ENCODE measurements at regions not wholly inside any gene's neighbourhood (a gene's known extent, or its start where the extent isn't known, plus 50 kb on each side); places are given as distances from the start of the nearest gene placed in this dataset.
"Not testable (repeated sequence)": the region's sequence is repeated elsewhere in the genome, so short reads cannot be mapped to it uniquely, and the experiment has no call there.

GRCh38 chr12:34097213-34097612, 74.9 kb downstream of the ALG10 start:
- H3K27me3 ChIP-seq (ENCODE audit: control insufficient read depth, insufficient read depth, low read length), result no peaks in the 10 kb centered on the region
- no peaks in the 10 kb centered on the region for H3K4me1 ChIP-seq (ENCODE audit: control insufficient read depth, insufficient read depth, low read length)
- H3K4me3 ChIP-seq (ENCODE audit: low read depth, low read length), result no peak overlapping the region
- no peaks in the 10 kb centered on the region for H3K36me3 ChIP-seq (ENCODE audit: control insufficient read depth, insufficient read depth, low read length)
- peaks cover 26% of the 10 kb centered on the region; the same call in 1 of the 2 replicates for H3K9me3 ChIP-seq (ENCODE audit: control insufficient read depth, insufficient read depth, low read depth, low read length)
- H3K27ac ChIP-seq (ENCODE audit: low read depth, low read length), result no peak overlapping the region
- H3K9ac ChIP-seq (ENCODE audit: low read length), result no peak overlapping the region

GRCh38 chr12:34105392-34105933, 83.2 kb downstream of the ALG10 start:
- H3K9me3 ChIP-seq (ENCODE audit: control insufficient read depth, insufficient read depth, low read depth, low read length), result peaks cover 60% of the 10 kb centered on the region; the same call in 1 of the 2 replicates

DNA sequence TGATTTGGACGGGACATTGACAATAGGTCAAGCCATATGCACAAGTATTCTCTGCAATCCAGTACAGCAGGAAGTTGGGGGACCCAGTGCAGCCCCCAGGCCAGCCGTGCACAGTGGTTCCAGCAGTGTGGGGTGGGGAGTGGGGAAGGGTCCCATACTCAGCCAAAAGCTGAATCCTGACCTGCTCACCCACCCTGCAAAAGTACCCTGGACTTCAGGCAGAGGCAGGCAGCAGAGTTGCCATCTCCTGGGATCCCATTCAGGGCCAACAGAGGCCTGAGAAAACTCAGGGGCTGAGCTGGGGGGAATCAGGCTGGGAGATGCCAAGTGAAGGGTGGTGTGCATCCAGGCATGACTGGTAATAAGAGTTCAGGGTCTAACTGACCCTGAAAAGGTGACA, 83.9 kb downstream of the ALG10 start:
- Histone ChIP-seq H3K9ac (ENCODE audit: low read length) (no peak overlapping the region), H3K27me3 (ENCODE audit: control insufficient read depth, insufficient read depth, low read length) (no peaks in the 10 kb centered on the region), H3K36me3 (ENCODE audit: control insufficient read depth, insufficient read depth, low read length) (no peaks in the 10 kb centered on the region), H3K4me1 (ENCODE audit: control insufficient read depth, insufficient read depth, low read length) (no peaks in the 10 kb centered on the region), H3K4me3 (ENCODE audit: low read depth, low read length) (no peak overlapping the region), H3K9me3 (ENCODE audit: control insufficient read depth, insufficient read depth, low read depth, low read length) (peaks cover 61% of the 10 kb centered on the region; the same call in 1 of the 2 replicates), H3K27ac (ENCODE audit: low read depth, low read length) (no peak overlapping the region)

More at GRCh38 chr12:34105392-34105933, 83.2 kb downstream of the ALG10 start:
- no peak overlapping the region for H3K9ac ChIP-seq (ENCODE audit: low read length)
- no peaks in the 10 kb centered on the region for H3K4me1 ChIP-seq (ENCODE audit: control insufficient read depth, insufficient read depth, low read length)
- no peak overlapping the region for H3K27ac ChIP-seq (ENCODE audit: low read depth, low read length)
- no peaks in the 10 kb centered on the region for H3K27me3 ChIP-seq (ENCODE audit: control insufficient read depth, insufficient read depth, low read length)
- H3K4me3 ChIP-seq (ENCODE audit: low read depth, low read length), result no peak overlapping the region
- H3K36me3 ChIP-seq (ENCODE audit: control insufficient read depth, insufficient read depth, low read length), result no peaks in the 10 kb centered on the region

- Histone ChIP-seq H3K36me3 (ENCODE audit: control insufficient read depth, insufficient read depth, low read length) (no peaks in the 10 kb centered on the region), H3K9ac (ENCODE audit: low read length) (no peak overlapping the region), H3K9me3 (ENCODE audit: control insufficient read depth, insufficient read depth, low read depth, low read length) (peaks cover 56% of the 10 kb centered on the region; the same call in 1 of the 2 replicates), H3K4me3 (ENCODE audit: low read depth, low read length) (no peak overlapping the region), H3K4me1 (ENCODE audit: control insufficient read depth, insufficient read depth, low read length) (no peaks in the 10 kb centered on the region), H3K27ac (ENCODE audit: low read depth, low read length) (no peak overlapping the region), H3K27me3 (ENCODE audit: control insufficient read depth, insufficient read depth, low read length) (no peaks in the 10 kb centered on the region)
These were observed 84.7 kb downstream of the ALG10 start for GRCh38 chr12:34107016-34107415.

- Histone ChIP-seq H3K36me3 (ENCODE audit: control insufficient read depth, insufficient read depth, low read length) (no peaks in the 10 kb centered on the region), H3K9me3 (ENCODE audit: control insufficient read depth, insufficient read depth, low read depth, low read length) (peaks cover 54% of the 10 kb centered on the region; the same call in 1 of the 2 replicates), H3K27ac (ENCODE audit: low read depth, low read length) (no peak overlapping the region), H3K4me3 (ENCODE audit: low read depth, low read length) (no peak overlapping the region), H3K4me1 (ENCODE audit: control insufficient read depth, insufficient read depth, low read length) (no peaks in the 10 kb centered on the region), H3K9ac (ENCODE audit: low read length) (no peak overlapping the region), H3K27me3 (ENCODE audit: control insufficient read depth, insufficient read depth, low read length) (no peaks in the 10 kb centered on the region)
These were observed 85.6 kb downstream of the ALG10 start for GRCh38 chr12:34107781-34108404.

DNA sequence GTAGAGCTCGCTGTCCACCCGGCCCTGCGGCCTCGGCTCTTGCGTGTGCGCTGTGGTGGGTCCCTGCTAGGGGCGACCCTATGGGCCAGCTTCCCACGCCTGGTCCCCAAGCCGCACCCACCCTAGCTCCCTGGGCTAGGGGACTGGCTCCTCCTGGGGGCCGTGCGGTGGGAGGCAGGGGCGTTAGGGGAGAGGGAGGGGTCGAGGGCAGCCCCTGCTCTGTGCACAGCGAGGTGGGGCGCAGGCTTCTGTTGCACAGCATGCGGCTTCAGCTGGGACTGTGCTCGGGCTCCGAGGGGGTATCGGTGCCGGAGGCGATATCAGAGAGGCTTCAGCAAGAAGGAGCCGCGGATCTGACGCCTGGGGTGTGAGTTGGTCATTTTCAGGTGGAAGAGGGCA, 86.1 kb downstream of the ALG10 start:
- Histone ChIP-seq H3K9me3 (ENCODE audit: control insufficient read depth, insufficient read depth, low read depth, low read length) (peaks cover 58% of the 10 kb centered on the region; the same call in 1 of the 2 replicates), H3K4me1 (ENCODE audit: control insufficient read depth, insufficient read depth, low read length) (no peaks in the 10 kb centered on the region), H3K4me3 (ENCODE audit: low read depth, low read length) (no peak overlapping the region), H3K27ac (ENCODE audit: low read depth, low read length) (no peak overlapping the region), H3K36me3 (ENCODE audit: control insufficient read depth, insufficient read depth, low read length) (no peaks in the 10 kb centered on the region), H3K27me3 (ENCODE audit: control insufficient read depth, insufficient read depth, low read length) (no peaks in the 10 kb centered on the region), H3K9ac (ENCODE audit: low read length) (no peak overlapping the region)

GRCh38 chr12:34108967-34109366, 86.7 kb downstream of the ALG10 start:
- Histone ChIP-seq H3K36me3 (ENCODE audit: control insufficient read depth, insufficient read depth, low read length) (no peaks in the 10 kb centered on the region), H3K4me1 (ENCODE audit: control insufficient read depth, insufficient read depth, low read length) (no peaks in the 10 kb centered on the region), H3K4me3 (ENCODE audit: low read depth, low read length) (no peak overlapping the region), H3K27ac (ENCODE audit: low read depth, low read length) (no peak overlapping the region), H3K9ac (ENCODE audit: low read length) (no peak overlapping the region), H3K9me3 (ENCODE audit: control insufficient read depth, insufficient read depth, low read depth, low read length) (peaks cover 61% of the 10 kb centered on the region; the same call in 1 of the 2 replicates), H3K27me3 (ENCODE audit: control insufficient read depth, insufficient read depth, low read length) (no peaks in the 10 kb centered on the region)

- Histone ChIP-seq H3K4me1 (ENCODE audit: control insufficient read depth, insufficient read depth, low read length) (no peaks in the 10 kb centered on the region), H3K27ac (ENCODE audit: low read depth, low read length) (no peak overlapping the region), H3K4me3 (ENCODE audit: low read depth, low read length) (no peak overlapping the region), H3K9ac (ENCODE audit: low read length) (no peak overlapping the region), H3K9me3 (ENCODE audit: control insufficient read depth, insufficient read depth, low read depth, low read length) (peaks cover 63% of the 10 kb centered on the region; the same call in 1 of the 2 replicates), H3K27me3 (ENCODE audit: control insufficient read depth, insufficient read depth, low read length) (no peaks in the 10 kb centered on the region), H3K36me3 (ENCODE audit: control insufficient read depth, insufficient read depth, low read length) (no peaks in the 10 kb centered on the region)
These were observed 87.1 kb downstream of the ALG10 start for GRCh38 chr12:34109390-34109789.

- H3K4me3 ChIP-seq (ENCODE audit: low read depth, low read length); H3K36me3 ChIP-seq (ENCODE audit: control insufficient read depth, insufficient read depth, low read length); H3K27me3 ChIP-seq (ENCODE audit: control insufficient read depth, insufficient read depth, low read length); H3K27ac ChIP-seq (ENCODE audit: low read depth, low read length); H3K9ac ChIP-seq (ENCODE audit: low read length); H3K4me1 ChIP-seq (ENCODE audit: control insufficient read depth, insufficient read depth, low read length): not testable (repeated sequence)
- peaks cover 65% of the 10 kb centered on the region; the same call in 1 of the 2 replicates for H3K9me3 ChIP-seq (ENCODE audit: control insufficient read depth, insufficient read depth, low read depth, low read length)
These were observed 87.7 kb downstream of the ALG10 start for GRCh38 chr12:34109909-34110531.

DNA sequence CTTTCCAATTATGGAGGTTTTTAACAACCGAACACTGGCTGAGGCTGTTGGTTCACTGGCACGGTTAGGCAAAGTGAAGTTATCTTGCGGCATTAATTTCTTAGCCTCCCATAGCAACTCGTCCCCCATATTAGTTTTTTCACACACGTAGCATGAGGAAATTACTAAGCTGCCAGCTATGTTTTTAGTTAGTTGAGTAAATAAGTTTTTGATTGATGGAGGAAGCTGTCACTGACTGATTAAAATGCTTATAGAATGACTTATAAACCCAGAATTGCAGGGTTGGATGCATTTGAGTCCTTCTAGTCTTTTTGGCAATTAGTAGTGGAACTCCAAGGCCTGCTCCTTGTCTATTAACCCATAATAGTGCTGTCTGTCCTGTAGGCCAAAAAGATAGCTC, 97.1 kb downstream of the ALG10 start:
- Histone ChIP-seq H3K9ac (ENCODE audit: low read length) (no peak overlapping the region), H3K27me3 (ENCODE audit: control insufficient read depth, insufficient read depth, low read length) (no peaks in the 10 kb centered on the region), H3K4me3 (ENCODE audit: low read depth, low read length) (no peak overlapping the region), H3K27ac (ENCODE audit: low read depth, low read length) (no peak overlapping the region), H3K36me3 (ENCODE audit: control insufficient read depth, insufficient read depth, low read length) (no peaks in the 10 kb centered on the region), H3K9me3 (ENCODE audit: control insufficient read depth, insufficient read depth, low read depth, low read length) (peaks cover 37% of the 10 kb centered on the region; the same call in 1 of the 2 replicates), H3K4me1 (ENCODE audit: control insufficient read depth, insufficient read depth, low read length) (no peaks in the 10 kb centered on the region)

DNA sequence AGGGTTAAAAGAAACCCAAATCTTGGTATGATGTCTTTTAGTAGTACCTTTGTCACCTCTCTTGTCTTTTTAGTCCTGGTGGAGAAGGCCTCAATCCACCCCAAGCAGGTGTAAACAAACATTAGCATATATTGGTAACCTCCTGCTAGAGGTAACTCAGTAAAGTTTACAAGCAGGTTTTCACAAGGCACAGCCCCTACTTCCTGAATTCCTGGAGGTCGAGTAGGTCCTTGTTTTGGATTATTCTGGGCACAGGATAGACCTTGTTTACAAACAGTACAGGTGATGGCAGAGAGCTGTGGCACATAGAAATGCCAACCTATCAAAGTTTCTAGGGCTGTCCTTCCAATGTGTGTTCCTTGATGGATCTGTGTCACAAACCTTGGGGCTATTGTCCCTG, 99.1 kb downstream of the ALG10 start:
- Histone ChIP-seq H3K4me3 (ENCODE audit: low read depth, low read length) (no peak overlapping the region), H3K9me3 (ENCODE audit: control insufficient read depth, insufficient read depth, low read depth, low read length) (peaks cover 43% of the 10 kb centered on the region; the same call in 1 of the 2 replicates), H3K27ac (ENCODE audit: low read depth, low read length) (no peak overlapping the region), H3K4me1 (ENCODE audit: control insufficient read depth, insufficient read depth, low read length) (no peaks in the 10 kb centered on the region), H3K36me3 (ENCODE audit: control insufficient read depth, insufficient read depth, low read length) (no peaks in the 10 kb centered on the region), H3K9ac (ENCODE audit: low read length) (no peak overlapping the region), H3K27me3 (ENCODE audit: control insufficient read depth, insufficient read depth, low read length) (no peaks in the 10 kb centered on the region)
